DND-41 (cell line): ENCODE measurements at regions not wholly inside any gene's neighbourhood (a gene's known extent, or its start where the extent isn't known, plus 50 kb on each side); places are given as distances from the start of the nearest gene placed in this dataset.

Source experiments
- ATAC-seq: fragments of 200-7000 bp; cut with Tn5 transposase; 3 replicates; pipeline ENCODE4 v1.9.1; 2021; ENCODE audit warnings: low read depth; ENCODE audit not compliant: insufficient read depth
- DNase-seq: peaks from one replicate; pipeline ENCODE4 v3.0.0-alpha.2; 2020
- H2AFZ ChIP-seq: 2 replicates; pipeline ENCODE4 v1.6.0; 2012; ENCODE audit warnings: low read depth, low read length
- H3K27ac ChIP-seq: 2 replicates; pipeline ENCODE4 v1.5.1; 2012; ENCODE audit warnings: low read length, inconsistent platforms
- H3K27me3 ChIP-seq: fragments of 200-600 bp; sonication (generic); 2 replicates; pipeline ENCODE4 v1.6.0; 2012; ENCODE audit warnings: low read length, mild to moderate bottlenecking, inconsistent platforms; ENCODE audit not compliant: insufficient read depth, poor library complexity
- H3K36me3 ChIP-seq: 2 replicates; pipeline ENCODE4 v1.5.1; 2012; ENCODE audit warnings: low read length, inconsistent platforms; ENCODE audit not compliant: insufficient read depth
- H3K4me1 ChIP-seq: 2 replicates; pipeline ENCODE4 v1.5.1; 2012; ENCODE audit warnings: mild to moderate bottlenecking, low read length; ENCODE audit not compliant: insufficient read depth
- H3K4me2 ChIP-seq: 2 replicates; pipeline ENCODE4 v1.6.0; 2012; ENCODE audit warnings: mild to moderate bottlenecking, moderate library complexity, low read length, inconsistent platforms; ENCODE audit not compliant: insufficient read depth
- H3K4me3 ChIP-seq, 2 experiments: fragments of 200-600 bp in 1 of 2; shearing (Covaris generic) in 1 of 2; 2 replicates each; pipeline ENCODE4 v1.5.1; 2012 to 2016; ENCODE audit warnings: inconsistent platforms in 2 of 2, low read length in 2 of 2, mild to moderate bottlenecking in 2 of 2, low read depth in 1 of 2, moderate library complexity in 1 of 2
- H3K79me2 ChIP-seq: 2 replicates; pipeline ENCODE4 v1.6.0; 2012; ENCODE audit warnings: low read length, inconsistent platforms; ENCODE audit not compliant: insufficient read depth
- H3K9ac ChIP-seq: 2 replicates; pipeline ENCODE4 v1.6.0; 2012; ENCODE audit warnings: low read depth, mild to moderate bottlenecking, inconsistent platforms, low read length, moderate library complexity
- H3K9me3 ChIP-seq: 2 replicates; pipeline ENCODE4 v1.5.1; 2012; ENCODE audit warnings: low read length, moderate library complexity, mild to moderate bottlenecking, inconsistent platforms; ENCODE audit not compliant: insufficient read depth, severe bottlenecking
- H4K20me1 ChIP-seq: 2 replicates; pipeline ENCODE4 v1.6.0; 2012; ENCODE audit warnings: low read length; ENCODE audit not compliant: insufficient read depth
- EZH2 ChIP-seq: IDR thresholded peaks from 3 replicates; pipeline ENCODE4 v1.6.1; 2012; ENCODE audit warnings: borderline replicate concordance, low read depth, mild to moderate bottlenecking, moderate library complexity, low read length, inconsistent platforms; ENCODE audit not compliant: severe bottlenecking
- TF ChIP-seq, protein P1 (sequence below): IDR thresholded peaks from 2 replicates; pipeline ENCODE4 v1.5.1; 2012; ENCODE audit warnings: borderline replicate concordance, low read length, moderate library complexity, mild to moderate bottlenecking; ENCODE audit not compliant: poor library complexity, severe bottlenecking; ENCODE audit errors: extremely low read depth

- Histone ChIP-seq H3K9ac (no peak overlapping the region), H3K27ac (no peak overlapping the region), H3K36me3 (no peaks in the 10 kb centered on the region), H2AFZ (no peak overlapping the region), H3K9me3 (no peaks in the 10 kb centered on the region), H3K4me3 (no peak overlapping the region), H3K4me1 (no peaks in the 10 kb centered on the region), H3K4me2 (no peak overlapping the region), H3K79me2 (no peaks in the 10 kb centered on the region), H3K27me3 (no peaks in the 10 kb centered on the region), H4K20me1 (no peaks in the 10 kb centered on the region)
- no peak for TF ChIP-seq EZH2
- TF ChIP-seq, protein P1, sequence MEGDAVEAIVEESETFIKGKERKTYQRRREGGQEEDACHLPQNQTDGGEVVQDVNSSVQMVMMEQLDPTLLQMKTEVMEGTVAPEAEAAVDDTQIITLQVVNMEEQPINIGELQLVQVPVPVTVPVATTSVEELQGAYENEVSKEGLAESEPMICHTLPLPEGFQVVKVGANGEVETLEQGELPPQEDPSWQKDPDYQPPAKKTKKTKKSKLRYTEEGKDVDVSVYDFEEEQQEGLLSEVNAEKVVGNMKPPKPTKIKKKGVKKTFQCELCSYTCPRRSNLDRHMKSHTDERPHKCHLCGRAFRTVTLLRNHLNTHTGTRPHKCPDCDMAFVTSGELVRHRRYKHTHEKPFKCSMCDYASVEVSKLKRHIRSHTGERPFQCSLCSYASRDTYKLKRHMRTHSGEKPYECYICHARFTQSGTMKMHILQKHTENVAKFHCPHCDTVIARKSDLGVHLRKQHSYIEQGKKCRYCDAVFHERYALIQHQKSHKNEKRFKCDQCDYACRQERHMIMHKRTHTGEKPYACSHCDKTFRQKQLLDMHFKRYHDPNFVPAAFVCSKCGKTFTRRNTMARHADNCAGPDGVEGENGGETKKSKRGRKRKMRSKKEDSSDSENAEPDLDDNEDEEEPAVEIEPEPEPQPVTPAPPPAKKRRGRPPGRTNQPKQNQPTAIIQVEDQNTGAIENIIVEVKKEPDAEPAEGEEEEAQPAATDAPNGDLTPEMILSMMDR: no peak
- no peak for DNase-seq
- ATAC-seq: no peak
Measured at GRCh38 chr9:135402048-135402738, 77.4 kb upstream of the PPP1R26 start.

DNA sequence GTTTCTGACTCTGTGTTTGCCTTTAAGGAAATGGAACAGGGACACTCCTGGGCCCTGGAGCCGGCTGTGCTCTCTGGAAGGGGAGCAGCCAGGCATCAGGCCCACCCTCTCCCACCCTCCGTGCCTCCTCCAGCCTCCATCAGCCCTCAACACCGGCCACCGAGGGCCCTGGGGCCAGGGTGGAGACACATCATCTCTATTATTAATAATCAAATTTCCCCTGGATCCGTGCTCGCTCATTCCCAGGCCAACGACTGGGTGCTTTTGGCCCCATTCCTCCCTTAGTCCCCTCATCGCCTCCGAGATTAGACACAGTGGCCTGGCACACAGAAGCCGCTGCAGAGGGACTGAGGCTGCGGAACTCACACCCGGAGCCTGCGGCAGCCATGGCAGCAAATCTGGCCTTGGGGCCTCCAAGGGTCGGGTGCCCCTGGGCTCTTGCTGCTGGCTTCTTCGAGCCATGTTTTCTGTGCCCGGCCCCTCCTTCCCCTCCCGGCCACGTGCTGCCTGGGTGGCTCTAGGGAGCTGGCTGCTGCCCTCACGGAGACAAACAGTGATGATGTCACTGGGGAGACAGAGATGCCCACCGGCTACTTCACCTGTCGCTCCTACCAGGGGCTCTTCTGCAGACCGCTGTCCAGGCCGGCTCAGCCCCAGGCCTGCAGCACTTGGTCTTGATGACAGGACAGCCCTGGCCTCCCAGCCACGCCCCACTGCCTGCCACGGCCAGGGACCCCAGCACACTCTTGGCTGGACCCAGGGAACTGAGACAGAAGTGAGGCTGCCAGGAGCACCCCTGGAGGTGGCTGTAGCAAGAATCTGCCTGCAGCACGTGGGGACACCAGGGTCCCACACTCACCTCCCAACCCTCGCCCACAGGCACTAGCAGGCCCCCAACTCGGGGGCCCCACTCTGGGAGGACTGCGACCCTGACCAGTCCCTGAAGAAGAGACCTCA lies 76.6 kb upstream of the PPP1R26 start:
- TF ChIP-seq, protein P1: no peak
- TF ChIP-seq EZH2: no peak
- Histone ChIP-seq H2AFZ (no peak overlapping the region), H3K9me3 (no peaks in the 10 kb centered on the region), H3K27me3 (no peaks in the 10 kb centered on the region), H4K20me1 (no peaks in the 10 kb centered on the region), H3K4me2 (no peak overlapping the region), H3K36me3 (no peaks in the 10 kb centered on the region), H3K27ac (no peak overlapping the region), H3K9ac (no peak overlapping the region), H3K79me2 (no peaks in the 10 kb centered on the region), H3K4me3 (no peak overlapping the region), H3K4me1 (no peaks in the 10 kb centered on the region)
- no peak for ATAC-seq
- no peak for DNase-seq

- H3K9me3 ChIP-seq: no peaks in the 10 kb centered on the region
- no peaks in the 10 kb centered on the region for H3K36me3 ChIP-seq
- H3K4me3 ChIP-seq: no peak overlapping the region
- H3K4me1 ChIP-seq: no peaks in the 10 kb centered on the region
- DNase-seq (no peak), ATAC-seq (no peak)
- no peak overlapping the region for H3K4me2 ChIP-seq
- no peaks in the 10 kb centered on the region for H3K79me2 ChIP-seq
- no peaks in the 10 kb centered on the region for H4K20me1 ChIP-seq
- no peaks in the 10 kb centered on the region for H3K27me3 ChIP-seq
- H3K9ac ChIP-seq: no peak overlapping the region
- H3K27ac ChIP-seq: no peak overlapping the region
- TF ChIP-seq, protein P1: no peak
- TF ChIP-seq EZH2: no peak
- no peak overlapping the region for H2AFZ ChIP-seq
Measured at GRCh38 chr9:135403733-135404450, 75.7 kb upstream of the PPP1R26 start.
